ENCODE measurements at regions not wholly inside any gene's neighbourhood (a gene's known extent, or its start where the extent isn't known, plus 50 kb on each side); places are given as distances from the start of the nearest gene placed in this dataset.

- TF ChIP-seq CTCF (IDR thresholded peaks at IDR 0.05): no peak
- no peaks in the 10 kb centered on the region for H3K4me1 ChIP-seq
- intact Hi-C loops (cut with DNase I): no loop called here
- no peak overlapping the region for H3K27ac ChIP-seq
- no peaks in the 10 kb centered on the region for H3K27me3 ChIP-seq
- ATAC-seq (no peak), DNase-seq (no peak)
- no peak overlapping the region for H3K4me3 ChIP-seq
- H3K9me3 ChIP-seq: no peaks in the 10 kb centered on the region
- H3K36me3 ChIP-seq: no peaks in the 10 kb centered on the region
Measured at GRCh38 chr3:103829723-103830326, 1395.0 kb downstream of the ZPLD1 start.

GRCh38 chr3:103847081-103848062 lies 1412.6 kb downstream of the ZPLD1 start:
- TF ChIP-seq CTCF (IDR thresholded peaks at IDR 0.05): no peak
- intact Hi-C loops (cut with DNase I): no loop called here

GRCh38 chr3:103851793-103852192 lies 1417.0 kb downstream of the ZPLD1 start:
- ATAC-seq (no peak), DNase-seq (no peak)
- Histone ChIP-seq H3K27me3 (no peaks in the 10 kb centered on the region), H3K4me1 (no peaks in the 10 kb centered on the region), H3K27ac (no peak overlapping the region), H3K4me3 (no peak overlapping the region), H3K36me3 (no peaks in the 10 kb centered on the region), H3K9me3 (no peaks in the 10 kb centered on the region)
- TF ChIP-seq CTCF (IDR thresholded peaks at IDR 0.05): no peak
- intact Hi-C loops (cut with DNase I): no loop called here

More at GRCh38 chr3:103847081-103848062, 1412.6 kb downstream of the ZPLD1 start:
- Histone ChIP-seq H3K4me1 (no peaks in the 10 kb centered on the region), H3K9me3 (no peaks in the 10 kb centered on the region), H3K27ac (no peak overlapping the region), H3K27me3 (no peaks in the 10 kb centered on the region), H3K36me3 (no peaks in the 10 kb centered on the region), H3K4me3 (no peak overlapping the region)
- DNase-seq (no peak), ATAC-seq (no peak)

DNA sequence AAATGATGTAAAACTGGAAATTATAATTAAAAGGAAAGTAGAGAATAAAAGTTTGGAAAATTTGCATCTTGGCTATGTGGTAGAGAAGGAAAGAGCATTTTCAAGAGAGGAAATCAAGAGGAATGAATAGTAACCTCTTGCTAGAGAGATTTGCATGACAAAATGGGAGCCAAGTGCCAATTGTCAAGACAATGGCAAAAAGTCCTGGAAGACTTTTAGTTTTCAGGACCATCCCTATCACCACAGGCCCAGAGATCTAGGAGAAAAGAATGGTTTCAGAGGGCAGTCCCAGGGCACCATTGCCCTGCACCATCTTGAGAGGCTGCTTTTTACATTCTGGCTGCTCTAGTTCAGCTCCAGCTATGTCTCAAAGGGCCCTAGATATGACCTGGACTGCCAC lies 1427.6 kb downstream of the ZPLD1 start:
- no peak for TF ChIP-seq CTCF (IDR thresholded peaks at IDR 0.05)
- Histone ChIP-seq H3K4me3 (no peak overlapping the region), H3K36me3 (no peaks in the 10 kb centered on the region), H3K4me1 (no peaks in the 10 kb centered on the region), H3K27ac (no peak overlapping the region), H3K27me3 (no peaks in the 10 kb centered on the region), H3K9me3 (no peaks in the 10 kb centered on the region)
- DNase-seq: no peak
- intact Hi-C loops (cut with DNase I): no loop called here
- no peak for ATAC-seq

GRCh38 chr3:103863381-103863780 lies 1428.6 kb downstream of the ZPLD1 start:
- no peak for ATAC-seq
- no peak for TF ChIP-seq CTCF (IDR thresholded peaks at IDR 0.05)
- intact Hi-C loops (cut with DNase I): no loop called here

More at GRCh38 chr3:103863381-103863780, 1428.6 kb downstream of the ZPLD1 start:
- DNase-seq: no peak
- Histone ChIP-seq H3K4me3 (no peak overlapping the region), H3K4me1 (no peaks in the 10 kb centered on the region), H3K27me3 (no peaks in the 10 kb centered on the region), H3K36me3 (no peaks in the 10 kb centered on the region), H3K9me3 (no peaks in the 10 kb centered on the region), H3K27ac (no peak overlapping the region)

Measured in upper lobe of right lung (tissue), 1 donor.